ENCODE measurements at regions not wholly inside any gene's neighbourhood (a gene's known extent, or its start where the extent isn't known, plus 50 kb on each side); places are given as distances from the start of the nearest gene placed in this dataset.

DNA sequence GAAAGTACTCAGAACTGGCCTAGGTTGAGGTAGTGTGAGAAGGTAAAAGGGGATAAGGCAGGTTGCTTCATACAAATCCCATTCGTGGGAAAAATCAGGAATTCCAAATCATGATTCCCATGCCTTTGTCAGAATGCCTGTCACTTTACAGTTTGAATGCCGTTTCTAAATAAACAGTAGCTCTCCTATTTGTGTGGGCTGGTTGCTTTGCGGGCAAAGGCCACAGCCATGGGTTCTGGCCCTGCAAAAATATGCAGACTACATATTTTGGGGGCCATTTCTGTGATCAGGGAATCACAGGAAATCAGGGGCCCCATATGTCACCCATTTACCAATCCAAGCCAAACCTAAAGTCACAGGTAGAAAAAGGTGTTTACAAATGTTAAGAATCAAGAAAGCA, 161.3 kb upstream of the BMP4 start:
- H3K27me3 Mint-ChIP-seq (ENCODE audit: insufficient read depth) = no peaks in the 10 kb centered on the region; the same call in 1 of the 2 replicates
- H3K36me3 Mint-ChIP-seq (ENCODE audit: low read depth) = no peaks in the 10 kb centered on the region; the same call in 1 of the 2 replicates
- no peak overlapping the region for H3K27ac Mint-ChIP-seq
- no peaks in the 10 kb centered on the region for H3K9me3 Mint-ChIP-seq
- no peak for DNase-seq
- TF ChIP-seq, protein P1, sequence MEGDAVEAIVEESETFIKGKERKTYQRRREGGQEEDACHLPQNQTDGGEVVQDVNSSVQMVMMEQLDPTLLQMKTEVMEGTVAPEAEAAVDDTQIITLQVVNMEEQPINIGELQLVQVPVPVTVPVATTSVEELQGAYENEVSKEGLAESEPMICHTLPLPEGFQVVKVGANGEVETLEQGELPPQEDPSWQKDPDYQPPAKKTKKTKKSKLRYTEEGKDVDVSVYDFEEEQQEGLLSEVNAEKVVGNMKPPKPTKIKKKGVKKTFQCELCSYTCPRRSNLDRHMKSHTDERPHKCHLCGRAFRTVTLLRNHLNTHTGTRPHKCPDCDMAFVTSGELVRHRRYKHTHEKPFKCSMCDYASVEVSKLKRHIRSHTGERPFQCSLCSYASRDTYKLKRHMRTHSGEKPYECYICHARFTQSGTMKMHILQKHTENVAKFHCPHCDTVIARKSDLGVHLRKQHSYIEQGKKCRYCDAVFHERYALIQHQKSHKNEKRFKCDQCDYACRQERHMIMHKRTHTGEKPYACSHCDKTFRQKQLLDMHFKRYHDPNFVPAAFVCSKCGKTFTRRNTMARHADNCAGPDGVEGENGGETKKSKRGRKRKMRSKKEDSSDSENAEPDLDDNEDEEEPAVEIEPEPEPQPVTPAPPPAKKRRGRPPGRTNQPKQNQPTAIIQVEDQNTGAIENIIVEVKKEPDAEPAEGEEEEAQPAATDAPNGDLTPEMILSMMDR (IDR thresholded peaks at IDR 0.05) = no peak
- H3K4me3 Mint-ChIP-seq = no peak overlapping the region
- H3K4me1 Mint-ChIP-seq (ENCODE audit: low read depth) = peaks cover 31% of the 10 kb centered on the region

DNA sequence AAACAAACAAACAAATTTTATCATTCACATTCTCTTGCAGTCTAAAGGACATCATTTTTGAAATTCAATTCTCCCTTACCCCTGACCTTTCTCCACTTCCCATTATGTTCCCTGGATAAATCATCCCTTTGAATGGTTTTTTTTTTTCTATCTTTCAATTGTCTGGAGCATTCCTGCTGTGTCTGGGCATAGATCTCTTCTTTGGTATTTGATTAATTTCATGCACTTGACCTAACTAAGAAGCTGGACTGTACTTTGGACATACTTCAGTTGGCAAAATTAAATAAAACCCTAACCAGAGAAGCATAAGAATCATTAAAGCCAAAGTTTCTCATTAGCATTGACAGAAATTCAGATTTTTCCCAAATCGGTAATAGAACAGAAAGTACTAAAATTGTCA, 163.6 kb upstream of the BMP4 start:
- Mint-ChIP-seq H3K36me3 (ENCODE audit: low read depth) (no peaks in the 10 kb centered on the region), H3K4me3 (no peak overlapping the region), H3K9me3 (no peaks in the 10 kb centered on the region), H3K4me1 (ENCODE audit: low read depth) (peaks cover 25% of the 10 kb centered on the region), H3K27me3 (ENCODE audit: insufficient read depth) (no peaks in the 10 kb centered on the region; the same call in 1 of the 2 replicates), H3K27ac (no peak overlapping the region)
- TF ChIP-seq, protein P1 (IDR thresholded peaks at IDR 0.05) = no peak
- no peak for DNase-seq

DNA sequence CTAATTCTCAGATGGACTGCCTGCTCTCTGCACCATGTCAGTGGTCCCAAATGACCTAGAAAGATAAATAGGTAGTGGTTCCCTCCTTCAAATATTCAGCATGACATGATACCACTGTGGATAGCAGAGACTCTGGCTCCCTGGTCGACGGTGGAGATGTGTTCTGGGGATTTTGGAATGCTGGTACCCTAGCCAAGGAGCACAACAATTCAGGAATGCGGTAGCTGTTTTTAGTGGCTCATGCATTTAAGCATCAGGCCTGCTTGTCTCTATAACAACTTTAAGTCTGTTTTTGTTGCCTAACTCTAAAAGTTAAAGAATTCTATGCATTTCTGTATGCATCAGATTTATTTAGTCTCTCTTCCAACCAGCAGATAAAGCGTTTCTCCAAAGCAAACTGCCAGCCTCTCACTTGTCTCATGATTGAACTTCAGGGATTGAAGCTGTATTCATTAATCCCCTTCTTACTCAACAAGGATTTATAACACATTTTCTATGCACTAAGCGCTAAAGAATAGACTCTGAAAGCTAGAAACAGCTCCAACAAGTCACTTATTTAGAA, 164.9 kb upstream of the BMP4 start:
- DNase-seq = no peak

DNA sequence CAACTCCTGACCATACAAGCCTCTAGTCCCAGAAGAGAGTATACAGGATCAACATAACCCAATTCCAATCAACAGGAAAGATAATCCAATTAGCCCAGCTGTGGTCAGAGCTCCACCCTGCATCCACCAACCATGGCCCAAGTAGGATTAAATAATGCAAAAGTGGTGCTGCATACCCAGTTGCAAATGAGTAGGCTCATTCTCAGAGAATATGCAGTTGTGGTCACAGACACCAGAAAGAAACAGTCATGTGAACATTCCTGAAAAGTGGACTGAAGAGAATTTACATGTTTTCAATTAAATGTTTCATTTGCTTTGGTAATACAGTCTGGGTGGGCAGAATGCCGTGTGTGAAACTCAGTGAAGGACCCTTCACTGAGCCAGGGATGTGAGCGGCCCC, 167.2 kb upstream of the BMP4 start:
- TF ChIP-seq, protein P1 (IDR thresholded peaks at IDR 0.05) = no peak
- Mint-ChIP-seq H3K4me3 (no peak overlapping the region; the same call in 1 of the 2 replicates), H3K27ac (no peak overlapping the region), H3K27me3 (ENCODE audit: insufficient read depth) (no peaks in the 10 kb centered on the region; the same call in none of the 2 replicates), H3K9me3 (no peaks in the 10 kb centered on the region), H3K4me1 (ENCODE audit: low read depth) (no peaks in the 10 kb centered on the region; the same call in 1 of the 2 replicates), H3K36me3 (ENCODE audit: low read depth) (no peaks in the 10 kb centered on the region)
- no peak for DNase-seq

More for the DNA sequence above, 164.9 kb upstream of the BMP4 start:
- no peak overlapping the region for H3K27ac Mint-ChIP-seq
- TF ChIP-seq, protein P1 (IDR thresholded peaks at IDR 0.05) = no peak
- no peak overlapping the region for H3K4me3 Mint-ChIP-seq
- H3K9me3 Mint-ChIP-seq = no peaks in the 10 kb centered on the region
- no peaks in the 10 kb centered on the region; the same call in 1 of the 2 replicates for H3K27me3 Mint-ChIP-seq (ENCODE audit: insufficient read depth)
- H3K4me1 Mint-ChIP-seq (ENCODE audit: low read depth) = peaks cover 20% of the 10 kb centered on the region
- H3K36me3 Mint-ChIP-seq (ENCODE audit: low read depth) = no peaks in the 10 kb centered on the region

DNA sequence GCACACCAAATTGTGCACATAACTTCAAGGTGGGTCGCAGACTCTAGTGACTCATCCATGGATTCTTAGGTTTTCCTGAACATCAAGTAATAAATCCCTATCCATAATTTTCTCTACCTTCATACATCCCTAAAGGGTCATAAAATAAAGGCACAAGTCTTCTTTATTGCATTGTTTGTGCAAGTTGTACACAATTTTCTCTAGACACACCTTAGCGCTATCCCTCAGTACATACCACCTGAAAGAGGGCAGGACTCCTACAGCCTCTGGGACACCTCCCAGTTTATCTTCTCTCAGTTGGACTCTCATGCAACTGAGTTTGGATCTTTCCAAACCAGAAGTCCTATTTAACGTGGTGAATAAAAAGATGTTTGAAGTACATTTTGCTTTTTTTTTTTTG, 168.5 kb upstream of the BMP4 start:
- no peaks in the 10 kb centered on the region for H3K9me3 Mint-ChIP-seq
- H3K4me3 Mint-ChIP-seq = no peak overlapping the region
- H3K27ac Mint-ChIP-seq = no peak overlapping the region
- DNase-seq = no peak
- no peaks in the 10 kb centered on the region for H3K36me3 Mint-ChIP-seq (ENCODE audit: low read depth)
- H3K4me1 Mint-ChIP-seq (ENCODE audit: low read depth) = no peaks in the 10 kb centered on the region; the same call in 1 of the 2 replicates
- TF ChIP-seq, protein P1 (IDR thresholded peaks at IDR 0.05) = no peak
- H3K27me3 Mint-ChIP-seq (ENCODE audit: insufficient read depth) = no peaks in the 10 kb centered on the region; the same call in none of the 2 replicates
